ENCODE measurements at regions not wholly inside any gene's neighbourhood (a gene's known extent, or its start where the extent isn't known, plus 50 kb on each side); places are given as distances from the start of the nearest gene placed in this dataset.

- H2AK5ac ChIP-seq (ENCODE audit: low read depth, low read length), result no peak overlapping the region
- H2BK20ac ChIP-seq (ENCODE audit: low read length), result no peak overlapping the region
- WGBS, 2 experiments (ENCODE audit: extremely low coverage in 1 of 2, insufficient coverage in 1 of 2, insufficient read length in 1 of 2, insufficient replicate concordance in 2 of 2, low coverage in 1 of 2, low lambda C conversion rate in 2 of 2, missing lambda C conversion rate in 1 of 2), result 67% methylated on average over 2 of the region's 2 CpGs; no CpG with 5 or more reads in 1 of the 2 experiments
- no peaks in the 10 kb centered on the region for H3K79me2 ChIP-seq (ENCODE audit: control insufficient read depth in 1 of 2, insufficient read depth in 2 of 2, low read length in 2 of 2)
- H4K8ac ChIP-seq (ENCODE audit: extremely low read depth, insufficient read depth, low read length), result no peak overlapping the region
- no peak overlapping the region for H3K14ac ChIP-seq (ENCODE audit: insufficient read length)
- FAIRE-seq, result peak; percentile 70
- no peaks in the 10 kb centered on the region for H3K27me3 ChIP-seq (replicated peaks in 1 of 4; ENCODE audit: control insufficient read depth in 3 of 4, extremely low read depth in 1 of 4, insufficient read depth in 3 of 4, low read length in 3 of 4)
- POLR2A ChIA-PET (ENCODE audit: partially characterized antibody), result no interaction called here
- no peaks in the 10 kb centered on the region; a peak in 1 of 7 replicates for H3K4me1 ChIP-seq (replicated peaks in 1 of 4; ENCODE audit: control insufficient read depth in 3 of 4, insufficient read depth in 4 of 4, low read length in 3 of 4)
- H3K36me3 ChIP-seq (ENCODE audit: control insufficient read depth in 2 of 4, insufficient read depth in 4 of 4, low read length in 3 of 4), result no peaks in the 10 kb centered on the region
- no peak overlapping the region for H3K18ac ChIP-seq (ENCODE audit: extremely low read depth, low read length)
- H2AFZ ChIP-seq (ENCODE audit: low read length), result no peak overlapping the region
- no peak overlapping the region for H2BK5ac ChIP-seq (ENCODE audit: low read depth, low read length)
- no peak overlapping the region for H2BK15ac ChIP-seq (ENCODE audit: low read length)
- CTCF ChIA-PET (ENCODE audit: partially characterized antibody), result interaction anchor here (0.6 kb wide), 1 partner anchor 166 kb away, joined by 3 read pairs; no protein-coding TSS in a partner anchor
- no peak overlapping the region for H4K5ac ChIP-seq (ENCODE audit: insufficient read length, low read depth, low read length)
- H2BK120ac ChIP-seq (replicated peaks; ENCODE audit: low read depth, low read length), result no peak overlapping the region
- peak overlapping the region in 1 of 4 experiments; percentile 17; a peak in 1 of 8 replicates for H3K4me3 ChIP-seq (ENCODE audit: extremely low read depth in 1 of 4, insufficient read depth in 2 of 4, low read depth in 3 of 4, low read length in 4 of 4)
- H3K4ac ChIP-seq (replicated peaks; ENCODE audit: insufficient read length, low read depth, low read length), result no peak overlapping the region
- no peak overlapping the region for H3K23ac ChIP-seq (ENCODE audit: insufficient read length)
- no peaks in the 10 kb centered on the region for H4K20me1 ChIP-seq (replicated peaks in 1 of 2; ENCODE audit: control insufficient read depth in 1 of 2, insufficient read depth in 2 of 2, low read length in 2 of 2)
- no peak overlapping the region for H4K91ac ChIP-seq (replicated peaks; ENCODE audit: insufficient read length, low read length)
- H3K27ac ChIP-seq (ENCODE audit: low read depth, low read length), result no peak overlapping the region
- H3K4me2 ChIP-seq (ENCODE audit: insufficient read depth in 1 of 2, low read depth in 2 of 2, low read length in 2 of 2), result peak overlapping the region; percentile 29 to 56; a peak in 3 of 4 replicates
- no peak for DNase-seq (ENCODE audit: low read depth in 1 of 2, low spot score in 2 of 2)
- no peak overlapping the region for H3K56ac ChIP-seq (replicated peaks; ENCODE audit: insufficient read length, low read depth, low read length)
- no peak for TF ChIP-seq FOSL1 (IDR thresholded peaks at IDR 0.05; ENCODE audit: insufficient read depth, low read depth, low read length)
- TF ChIP-seq CEBPB (IDR thresholded peaks at IDR 0.05; ENCODE audit: low read depth, low read length), result peak; percentile 95
- TF ChIP-seq SIN3A (conservative IDR thresholded peaks at IDR 0.05 in 1 of 2, IDR thresholded peaks at IDR 0.05 in 1 of 2; ENCODE audit: low read depth in 1 of 2, low read length in 2 of 2), result peak; percentile 62 to 80; a peak in 1 of 4 replicates
- TF ChIP-seq TCF12 (IDR thresholded peaks at IDR 0.05; ENCODE audit: low read depth, low read length), result peak; percentile 63; the same call in 1 of the 2 replicates
- no peak overlapping the region for H3K9ac ChIP-seq (replicated peaks in 1 of 4; ENCODE audit: extremely low read depth in 1 of 4, low read depth in 3 of 4, low read length in 3 of 4)
- no peak overlapping the region for H2BK12ac ChIP-seq (ENCODE audit: low read depth, low read length)
- no peaks in the 10 kb centered on the region for H3K79me1 ChIP-seq (ENCODE audit: low read depth, low read length)
- no peaks in the 10 kb centered on the region; the same call in 1 of the 2 replicates for H3K23me2 ChIP-seq (ENCODE audit: low read depth, low read length)
- H3K9me3 ChIP-seq (ENCODE audit: insufficient read depth in 2 of 2, low read depth in 1 of 2, low read length in 1 of 2), result no peaks in the 10 kb centered on the region
Observed at GRCh38 chr3:84601303-84601702, 357.5 kb upstream of the CADM2 start.
